HG03558 (cell line): ENCODE measurements at regions not wholly inside any gene's neighbourhood (a gene's known extent, or its start where the extent isn't known, plus 50 kb on each side); places are given as distances from the start of the nearest gene placed in this dataset.

Experiments used
- ATAC-seq: cut with Tn5 transposase; IDR thresholded peaks from one replicate; pipeline ENCODE4 v1.9.1; 2021; ENCODE audit warnings: moderate number of reproducible peaks; ENCODE audit not compliant: unreplicated experiment; ENCODE audit errors: extremely low read depth

- no peak for ATAC-seq
These were observed 312.8 kb upstream of the PRKCQ start for GRCh38 chr10:6892864-6893263.

DNA sequence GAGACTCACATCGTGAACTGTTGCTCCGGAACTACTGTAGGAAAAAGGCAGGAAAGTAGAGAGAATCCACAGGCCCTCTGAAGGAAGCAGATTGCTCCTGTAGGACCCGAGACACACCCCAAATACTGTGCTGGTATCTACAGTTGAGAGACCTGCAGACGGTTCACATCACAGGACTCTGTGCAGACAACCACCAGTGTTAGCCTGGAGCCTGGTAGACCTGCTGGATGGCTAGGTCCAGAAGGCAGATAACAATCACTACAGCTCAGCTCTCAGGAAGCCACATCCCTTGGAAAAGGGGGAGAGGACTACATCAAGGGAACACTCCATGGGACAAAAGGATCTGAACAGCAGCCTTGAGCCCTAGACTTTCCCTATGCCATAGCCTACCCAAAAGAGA is 311.8 kb upstream of the PRKCQ start:
- no peak for ATAC-seq

DNA sequence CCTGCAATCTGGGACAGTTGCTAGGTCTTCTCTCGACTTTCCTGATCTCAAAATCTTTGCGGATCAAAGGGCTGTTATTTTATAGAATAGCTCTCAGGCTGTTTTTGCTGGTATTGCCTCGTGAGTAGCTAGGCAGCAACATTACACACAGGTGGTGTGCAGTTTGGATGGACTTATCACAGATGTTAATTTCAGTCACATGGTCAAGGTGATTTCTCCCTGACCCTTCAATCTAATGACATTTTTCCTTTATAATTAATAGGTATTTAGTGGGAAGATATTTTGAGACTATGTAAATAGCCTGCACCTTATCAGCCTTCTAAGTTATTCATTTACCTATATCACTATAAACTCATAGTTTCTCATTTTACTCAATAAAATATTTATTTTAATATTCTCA is 309.6 kb upstream of the PRKCQ start:
- no peak for ATAC-seq

- no peak for ATAC-seq
These were observed 308.4 kb upstream of the PRKCQ start for GRCh38 chr10:6888434-6888833.

DNA sequence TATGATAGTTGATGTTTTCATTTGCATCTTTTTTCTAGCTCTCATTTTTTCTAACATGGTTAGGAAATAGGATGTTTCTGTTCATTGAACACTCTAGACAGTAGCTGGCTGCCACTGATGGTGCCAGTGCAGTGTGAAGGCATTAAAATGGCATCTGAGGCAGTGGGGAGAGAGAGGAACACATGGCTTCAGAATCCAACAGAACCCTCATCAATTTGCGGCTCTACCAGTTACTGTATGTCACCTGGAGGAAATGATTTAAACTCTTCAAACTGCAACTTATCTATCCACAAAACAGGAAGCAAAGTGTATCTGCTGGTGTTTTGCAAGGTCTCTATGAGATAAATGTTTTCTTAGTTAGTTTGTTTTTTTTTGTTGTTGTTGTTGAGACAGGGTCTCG is 305.2 kb upstream of the PRKCQ start:
- no peak for ATAC-seq

DNA sequence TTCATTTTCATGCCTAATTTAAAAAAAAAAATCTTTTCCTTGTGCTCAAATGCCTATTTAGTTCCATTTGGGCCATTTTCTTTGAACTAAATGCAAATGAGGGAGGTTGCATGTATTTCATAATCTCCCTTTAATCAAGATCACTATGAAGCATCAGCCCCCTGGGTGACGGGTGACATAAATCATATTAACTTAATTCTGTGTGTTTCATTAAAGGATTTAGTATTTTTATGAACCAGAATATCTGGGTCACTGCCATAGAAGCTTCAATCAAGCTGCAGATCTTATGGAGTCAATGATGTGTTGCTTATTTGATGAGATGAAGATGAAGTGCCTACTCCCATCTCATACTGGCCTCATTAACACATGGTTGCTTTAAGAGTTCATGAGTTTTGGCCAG is 301.9 kb upstream of the PRKCQ start:
- no peak for ATAC-seq

DNA sequence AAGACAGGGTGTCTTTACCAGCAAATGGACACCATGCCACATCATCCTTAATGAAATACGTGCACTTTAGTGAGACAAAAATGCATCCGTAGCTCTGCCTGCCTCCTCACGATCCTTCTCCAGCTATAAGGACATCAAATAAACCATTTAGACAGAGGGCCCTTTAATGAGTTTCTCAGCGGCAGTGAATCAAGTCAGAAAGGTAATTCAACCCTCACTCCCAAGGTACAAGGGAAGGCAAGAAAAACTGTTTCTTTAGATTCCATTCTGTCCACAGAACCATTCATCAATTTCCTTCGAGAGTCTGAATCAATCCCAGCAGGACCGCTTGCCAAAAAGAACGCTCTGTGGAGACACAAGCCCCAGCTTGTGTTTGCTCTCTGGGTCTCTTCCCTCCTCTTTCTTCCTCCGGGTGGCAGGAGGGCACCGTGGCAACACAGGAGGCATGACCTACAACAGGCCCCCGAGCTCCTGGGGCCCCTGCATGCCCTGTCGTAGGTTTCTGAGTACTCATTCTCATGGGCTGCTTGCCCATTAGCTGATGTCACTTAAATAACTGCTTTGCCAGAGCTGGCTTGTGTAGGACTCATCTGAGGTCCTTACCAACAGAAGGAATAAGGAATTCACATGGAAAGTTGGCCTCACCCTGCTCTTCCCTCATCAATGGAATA is 297.8 kb upstream of the PRKCQ start:
- ATAC-seq: no peak

DNA sequence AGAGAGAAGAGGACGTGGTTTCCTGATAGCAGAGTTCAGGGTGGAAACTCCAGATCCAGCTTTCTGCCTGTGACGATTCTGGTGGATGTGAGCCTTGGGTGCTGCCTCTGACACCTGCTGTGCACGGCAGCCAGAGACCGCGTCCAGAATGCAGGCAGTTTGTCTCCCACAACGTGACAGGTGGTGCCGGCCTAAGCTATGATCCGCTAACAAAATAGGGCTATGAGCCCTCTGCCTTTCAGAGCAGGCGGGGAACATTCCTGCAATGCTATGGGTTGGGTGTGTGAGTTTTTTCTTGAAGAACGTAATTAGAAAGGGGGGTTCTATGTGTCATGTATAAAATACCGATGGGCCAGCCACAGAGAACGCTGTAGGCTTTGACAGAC is 297.3 kb upstream of the PRKCQ start:
- ATAC-seq: no peak

- no peak for ATAC-seq
These were observed 295.3 kb upstream of the PRKCQ start for GRCh38 chr10:6875269-6875865.

- ATAC-seq: no peak
These were observed 291.1 kb upstream of the PRKCQ start for GRCh38 chr10:6871128-6871527.

DNA sequence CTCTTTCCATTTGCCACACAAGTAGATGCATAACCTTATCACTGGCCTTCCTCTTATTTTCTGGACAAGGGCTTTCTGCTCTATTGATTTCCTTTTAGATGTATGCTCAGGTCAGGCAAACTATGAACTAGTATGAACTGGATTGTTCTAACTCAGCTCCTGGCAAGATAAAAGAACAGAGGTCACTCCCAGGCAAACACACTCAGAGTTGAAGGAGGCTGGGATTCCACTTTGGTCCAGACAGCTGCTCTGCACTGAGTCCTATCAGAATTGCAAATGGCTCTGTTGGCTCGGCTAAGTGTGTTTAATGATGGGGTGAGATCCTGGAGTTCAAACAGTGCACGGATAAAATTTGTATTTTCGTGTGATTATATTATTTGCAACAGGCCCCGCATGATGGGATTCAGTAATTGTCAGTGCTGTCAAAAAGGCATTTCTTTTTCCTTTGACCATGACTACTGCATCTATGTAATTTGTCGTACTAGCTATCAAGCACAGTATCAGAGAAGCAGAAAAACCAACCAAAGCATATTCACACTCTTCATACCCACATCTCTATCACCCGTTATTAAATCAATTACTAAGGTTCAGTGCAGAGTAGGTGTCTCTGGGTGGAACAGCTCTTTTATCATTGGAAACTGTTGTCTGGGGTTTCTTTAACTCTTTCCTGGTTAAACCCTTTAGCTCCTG is 288.1 kb upstream of the PRKCQ start:
- ATAC-seq: no peak

GRCh38 chr10:6866757-6867156 is 286.7 kb upstream of the PRKCQ start:
- no peak for ATAC-seq

- ATAC-seq: no peak
These were observed 284.1 kb upstream of the PRKCQ start for GRCh38 chr10:6864142-6864541.

DNA sequence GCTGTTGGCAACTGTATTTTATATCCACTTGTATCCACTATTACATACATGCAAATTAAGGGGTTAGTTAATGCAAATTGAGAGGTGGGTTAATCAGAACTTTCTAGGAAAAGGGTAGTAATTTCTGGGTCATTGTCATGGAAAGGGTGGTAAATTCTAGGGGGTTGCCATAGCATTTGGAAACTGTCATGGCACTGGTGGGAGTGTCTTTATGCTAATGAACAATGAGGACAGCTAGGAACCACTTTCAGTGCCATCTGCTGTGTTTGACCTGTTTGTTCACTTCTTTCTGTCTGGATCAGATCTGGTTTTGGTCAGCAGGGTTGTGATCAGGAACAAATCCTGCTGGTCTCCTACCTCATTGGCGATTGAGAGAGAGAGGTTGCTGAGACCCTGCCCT is 283.3 kb upstream of the PRKCQ start:
- ATAC-seq: no peak

- no peak for ATAC-seq
These were observed 270.4 kb upstream of the PRKCQ start for GRCh38 chr10:6850452-6850851.

- no peak for ATAC-seq
These were observed 267.5 kb upstream of the PRKCQ start for GRCh38 chr10:6847561-6847960.

DNA sequence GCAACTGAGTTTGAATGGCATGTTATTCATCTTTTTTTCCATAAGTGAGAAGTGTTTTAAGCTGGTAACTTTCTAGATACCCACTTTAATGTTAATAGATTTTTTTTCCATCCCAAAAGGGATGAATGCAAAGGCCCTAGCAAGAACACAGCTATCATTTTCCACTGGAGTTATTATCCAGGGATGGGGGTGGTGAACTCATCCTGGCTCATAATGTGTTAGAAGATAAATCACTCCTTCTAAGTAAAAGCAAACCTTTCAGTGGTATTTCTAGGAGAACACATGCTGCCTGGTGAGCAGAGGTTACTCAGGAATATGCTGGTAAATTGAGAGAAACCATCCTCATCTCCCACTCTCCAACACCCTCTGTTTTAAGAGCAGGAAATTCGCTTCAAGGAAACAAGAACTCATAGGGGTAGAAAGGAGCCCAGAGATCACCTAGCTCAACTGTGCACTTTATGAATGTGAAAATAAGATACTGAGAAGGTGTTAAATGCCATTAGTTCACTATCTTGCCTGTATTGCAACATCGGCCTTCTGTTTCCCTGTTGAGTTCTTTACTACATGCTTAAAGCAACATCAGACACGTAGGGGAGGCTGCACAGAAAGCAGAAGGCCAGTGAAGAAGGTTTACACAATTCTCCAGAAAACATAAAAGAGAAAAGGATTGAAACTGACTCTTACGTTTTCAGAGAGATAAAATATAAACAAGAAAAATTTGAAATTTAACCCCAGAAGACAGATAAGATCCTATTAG is 264.0 kb upstream of the PRKCQ start:
- ATAC-seq: no peak

- no peak for ATAC-seq
These were observed 263.4 kb upstream of the PRKCQ start for GRCh38 chr10:6843481-6843881.

GRCh38 chr10:6842722-6843121 is 262.6 kb upstream of the PRKCQ start:
- ATAC-seq: no peak

GRCh38 chr10:6841761-6842160 is 261.7 kb upstream of the PRKCQ start:
- ATAC-seq: no peak

- no peak for ATAC-seq
These were observed 260.7 kb upstream of the PRKCQ start for GRCh38 chr10:6840766-6841165.
